Vagina (tissue), 2 donors: ENCODE measurements at regions not wholly inside any gene's neighbourhood (a gene's known extent, or its start where the extent isn't known, plus 50 kb on each side); places are given as distances from the start of the nearest gene placed in this dataset.

Experiments
- CTCF ChIP-seq, 3 experiments: fragments of 450-650 bp in 2 of 3; fragments of 200-600 bp in 1 of 3; sonication (generic) in 1 of 3; IDR thresholded peaks; one replicate each; pipeline ENCODE4 v1.5.1; 2017 to 2019; ENCODE audit warnings: antibody characterized with exemption in 3 of 3, mild to moderate bottlenecking in 2 of 3, moderate library complexity in 2 of 3
- POLR2A ChIP-seq, 2 donors: fragments of 450-650 bp; IDR thresholded peaks; one replicate each; pipeline ENCODE4 v1.6.1; 2017; ENCODE audit warnings: antibody characterized with exemption in 2 of 2, mild to moderate bottlenecking in 2 of 2, moderate library complexity in 2 of 2

GRCh38 chrX:99397879-99398278 is 1012.2 kb downstream of the PCDH19 start:
- TF ChIP-seq CTCF (IDR thresholded peaks at IDR 0.05): no peak
- no peak for TF ChIP-seq POLR2A (IDR thresholded peaks at IDR 0.05)
